ENCODE measurements at regions not wholly inside any gene's neighbourhood (a gene's known extent, or its start where the extent isn't known, plus 50 kb on each side); places are given as distances from the start of the nearest gene placed in this dataset.

- no peak for TF ChIP-seq CTCF (IDR thresholded peaks at IDR 0.05)
- ATAC-seq (ENCODE audit: poor library complexity) (no peak), DNase-seq (no peak)
- Histone ChIP-seq H3K4me3 (ENCODE audit: low read length) (no peak overlapping the region), H3K27ac (ENCODE audit: low read depth in 1 of 2, low read length in 2 of 2) (no peak overlapping the region), H3K27me3 (ENCODE audit: control insufficient read depth in 1 of 2, insufficient read depth in 2 of 2, low read length in 2 of 2) (peaks cover 0 to 5% of the 10 kb centered on the region in 2 experiments), H3K4me1 (ENCODE audit: insufficient read depth, low read length) (no peaks in the 10 kb centered on the region), H3K36me3 (ENCODE audit: insufficient read depth, low read length) (no peaks in the 10 kb centered on the region), H3K9me3 (ENCODE audit: control insufficient read depth in 1 of 2, insufficient read depth in 1 of 2, low read length in 2 of 2) (no peaks in the 10 kb centered on the region)
- no peaks in the 10 kb centered on the region for H3K27me3 Mint-ChIP-seq
- CTCF ChIA-PET, result no interaction called here
- POLR2A ChIA-PET, result no interaction called here
- intact Hi-C loops (cut with DNase I, micrococcal nuclease), result no loop called here
- no peaks in the 10 kb centered on the region for H3K9me3 Mint-ChIP-seq
- no peaks in the 10 kb centered on the region for H3K4me1 Mint-ChIP-seq (ENCODE audit: low read depth)
- no peak overlapping the region for H3K4me3 Mint-ChIP-seq
- no peak overlapping the region for H3K27ac Mint-ChIP-seq
- no peaks in the 10 kb centered on the region for H3K36me3 Mint-ChIP-seq (ENCODE audit: low read depth)
Measured at GRCh38 chr7:25572423-25572822, 344.1 kb upstream of the NPVF start.

- no peak for ATAC-seq (ENCODE audit: poor library complexity)
- TF ChIP-seq CTCF (IDR thresholded peaks at IDR 0.05), result no peak
- Histone ChIP-seq H3K9me3 (ENCODE audit: control insufficient read depth in 1 of 2, insufficient read depth in 1 of 2, low read length in 2 of 2) (no peaks in the 10 kb centered on the region), H3K4me3 (ENCODE audit: low read length) (no peak overlapping the region), H3K36me3 (ENCODE audit: insufficient read depth, low read length) (no peaks in the 10 kb centered on the region), H3K27ac (ENCODE audit: low read depth in 1 of 2, low read length in 2 of 2) (no peak overlapping the region), H3K27me3 (ENCODE audit: control insufficient read depth in 1 of 2, insufficient read depth in 2 of 2, low read length in 2 of 2) (peaks cover 0 to 5% of the 10 kb centered on the region in 2 experiments), H3K4me1 (ENCODE audit: insufficient read depth, low read length) (no peaks in the 10 kb centered on the region)
- intact Hi-C loops (cut with DNase I, micrococcal nuclease), result no loop called here
- no peak overlapping the region for H3K4me3 Mint-ChIP-seq
- no peak for DNase-seq
- no peaks in the 10 kb centered on the region for H3K4me1 Mint-ChIP-seq (ENCODE audit: low read depth)
- POLR2A ChIA-PET, result no interaction called here
- no peak overlapping the region for H3K27ac Mint-ChIP-seq
- no peaks in the 10 kb centered on the region for H3K9me3 Mint-ChIP-seq
- no peaks in the 10 kb centered on the region for H3K27me3 Mint-ChIP-seq
- no peaks in the 10 kb centered on the region for H3K36me3 Mint-ChIP-seq (ENCODE audit: low read depth)
- CTCF ChIA-PET, result interaction anchor here (1.9 kb wide), 1 partner anchor 9 kb away, joined by 9 read pairs; no protein-coding TSS in a partner anchor
Measured at GRCh38 chr7:25574828-25575227, 346.5 kb upstream of the NPVF start.

GRCh38 chr7:25575634-25576033, 347.3 kb upstream of the NPVF start:
- Mint-ChIP-seq H3K27ac (no peak overlapping the region), H3K4me3 (no peak overlapping the region), H3K9me3 (no peaks in the 10 kb centered on the region), H3K4me1 (ENCODE audit: low read depth) (no peaks in the 10 kb centered on the region), H3K27me3 (peaks cover 6% of the 10 kb centered on the region), H3K36me3 (ENCODE audit: low read depth) (no peaks in the 10 kb centered on the region)
- H3K27ac ChIP-seq (ENCODE audit: low read depth in 1 of 2, low read length in 2 of 2), result no peak overlapping the region
- no peak overlapping the region for H3K4me3 ChIP-seq (ENCODE audit: low read length)
- no peaks in the 10 kb centered on the region for H3K36me3 ChIP-seq (ENCODE audit: insufficient read depth, low read length)
- ATAC-seq (ENCODE audit: poor library complexity), result no peak
- no peak for TF ChIP-seq CTCF (IDR thresholded peaks at IDR 0.05)
- intact Hi-C loops (cut with DNase I, micrococcal nuclease), result no loop called here
- POLR2A ChIA-PET, result no interaction called here
- DNase-seq, result no peak
- CTCF ChIA-PET, result interaction anchor here (1.9 kb wide), 1 partner anchor 10 kb away, joined by 9 read pairs; no protein-coding TSS in a partner anchor
- H3K4me1 ChIP-seq (ENCODE audit: insufficient read depth, low read length), result no peaks in the 10 kb centered on the region
- H3K9me3 ChIP-seq (ENCODE audit: control insufficient read depth in 1 of 2, insufficient read depth in 1 of 2, low read length in 2 of 2), result no peaks in the 10 kb centered on the region
- peaks cover under 1 to 5% of the 10 kb centered on the region in 2 experiments for H3K27me3 ChIP-seq (ENCODE audit: control insufficient read depth in 1 of 2, insufficient read depth in 2 of 2, low read length in 2 of 2)
